ENCODE measurements at regions not wholly inside any gene's neighbourhood (a gene's known extent, or its start where the extent isn't known, plus 50 kb on each side); places are given as distances from the start of the nearest gene placed in this dataset.
"Not testable (repeated sequence)": the region's sequence is repeated elsewhere in the genome, so short reads cannot be mapped to it uniquely, and the experiment has no call there.

DNA sequence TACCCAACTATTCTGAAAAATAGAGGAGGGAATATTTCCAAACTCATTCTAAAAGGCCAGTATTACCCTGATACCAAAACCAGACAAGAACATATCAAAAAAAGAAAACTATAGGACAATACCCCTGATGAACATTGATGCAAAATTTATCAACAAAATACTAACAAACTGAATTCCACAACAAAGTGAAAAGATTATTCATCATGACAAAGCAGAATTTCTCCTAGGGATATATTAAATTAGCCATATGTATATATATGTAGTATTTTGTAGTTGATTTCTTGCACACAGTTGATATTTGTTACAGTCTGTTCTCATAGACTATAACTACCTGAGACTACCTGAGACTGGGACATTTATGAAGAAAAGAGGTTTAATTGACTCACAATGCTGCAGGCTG lies 495.0 kb upstream of the SPRY2 start:
- no peak for DNase-seq

DNA sequence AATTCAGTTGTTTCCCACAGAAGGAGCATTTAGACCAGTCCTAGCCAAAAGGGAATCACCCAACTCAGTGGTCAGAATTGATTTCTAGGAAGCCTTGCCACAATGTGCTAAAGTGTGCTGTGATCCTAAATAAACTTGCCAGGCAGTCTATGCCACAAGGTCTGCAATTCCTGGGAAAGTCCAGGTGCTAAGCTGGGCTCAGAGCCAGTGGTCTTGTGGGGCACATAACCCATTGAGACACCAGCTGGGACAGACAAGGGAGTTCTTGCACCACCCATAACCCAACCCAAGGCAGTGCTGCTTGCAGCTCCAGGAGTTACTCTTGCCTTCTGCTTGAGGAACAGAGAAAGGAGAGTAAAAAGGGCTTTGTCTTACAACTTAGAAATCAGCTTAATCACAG lies 489.5 kb upstream of the SPRY2 start:
- no peak for DNase-seq

DNA sequence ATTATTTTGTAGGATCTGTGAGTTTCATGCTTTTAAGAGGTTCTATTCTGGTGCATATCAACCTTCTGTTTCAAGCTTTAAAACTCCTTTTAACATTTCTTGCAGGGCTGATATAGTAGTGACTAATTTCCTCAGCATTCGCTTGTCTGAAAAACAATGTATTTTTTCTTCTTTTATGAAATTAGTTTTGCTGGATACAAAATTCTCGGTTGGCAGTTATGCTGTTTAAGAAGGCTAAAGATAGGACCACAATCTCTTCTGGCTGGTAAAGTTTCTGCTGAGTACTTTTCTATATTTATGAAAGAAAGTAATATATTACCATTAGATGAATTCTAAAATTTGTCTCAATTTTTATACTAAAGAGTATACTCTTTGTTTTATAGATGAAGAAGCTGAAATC lies 487.8 kb upstream of the SPRY2 start:
- no peak for DNase-seq

GRCh38 chr13:80825276-80825675 lies 484.4 kb upstream of the SPRY2 start:
- no peak for DNase-seq

GRCh38 chr13:80824229-80824628 lies 483.3 kb upstream of the SPRY2 start:
- DNase-seq, result no peak

DNA sequence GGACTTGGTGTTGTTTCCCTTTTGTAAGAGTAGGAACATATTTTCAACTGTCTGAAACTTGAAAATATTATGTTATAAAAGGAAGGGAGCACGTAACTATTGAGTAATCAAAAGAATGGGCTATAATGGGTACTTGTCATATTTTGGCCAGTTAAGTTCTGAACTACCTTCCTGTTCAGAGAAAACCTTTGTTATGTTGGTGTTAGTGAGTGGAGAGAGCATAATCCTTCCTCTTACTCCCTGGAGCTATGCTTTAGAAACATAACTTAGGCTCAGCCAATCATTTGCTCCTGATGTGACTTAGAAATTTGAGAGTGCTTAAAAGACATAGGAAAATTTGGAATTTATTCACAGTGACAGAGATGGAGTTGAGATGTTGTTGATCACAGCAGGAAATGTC lies 482.5 kb upstream of the SPRY2 start:
- DNase-seq, result no peak

DNA sequence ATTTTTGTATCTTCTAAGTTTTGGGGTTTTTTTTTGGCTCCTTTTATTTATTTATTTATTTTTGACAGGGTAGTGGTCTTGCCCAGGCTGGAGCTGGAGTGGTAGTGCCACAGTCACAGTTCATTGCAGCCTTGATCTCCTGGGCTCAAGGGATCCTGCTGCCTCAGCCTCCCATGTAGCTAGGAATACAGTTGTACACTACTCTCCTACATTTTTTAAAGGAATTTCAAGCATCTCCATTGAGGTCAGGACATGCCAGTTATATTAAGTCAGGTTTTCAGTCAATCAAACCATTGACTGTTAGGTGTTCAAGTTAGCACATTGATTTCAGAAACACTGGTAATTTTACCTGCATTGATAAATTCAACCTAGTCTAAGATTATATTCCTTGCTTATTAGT lies 480.5 kb upstream of the SPRY2 start:
- DNase-seq, result no peak

DNA sequence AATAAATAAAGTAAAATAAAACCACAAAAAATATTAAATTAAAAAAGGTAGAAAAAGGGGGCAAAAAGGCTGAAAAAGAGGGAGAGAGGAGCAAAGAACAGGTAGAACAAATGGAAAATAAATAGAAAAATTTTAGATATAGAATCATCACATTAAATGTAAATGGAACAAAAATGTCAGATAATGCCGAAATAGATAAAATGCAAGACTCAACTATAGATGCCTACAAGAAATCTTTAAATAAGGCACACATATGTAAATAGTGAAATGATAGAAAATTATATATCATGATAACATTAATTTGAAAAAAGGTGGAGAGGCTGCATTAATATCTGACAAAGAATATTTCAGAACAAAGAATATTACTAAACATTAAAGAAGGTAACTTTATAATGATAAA lies 477.1 kb upstream of the SPRY2 start:
- DNase-seq, result no peak

GRCh38 chr13:80814541-80814940 lies 473.6 kb upstream of the SPRY2 start:
- DNase-seq, result no peak

DNA sequence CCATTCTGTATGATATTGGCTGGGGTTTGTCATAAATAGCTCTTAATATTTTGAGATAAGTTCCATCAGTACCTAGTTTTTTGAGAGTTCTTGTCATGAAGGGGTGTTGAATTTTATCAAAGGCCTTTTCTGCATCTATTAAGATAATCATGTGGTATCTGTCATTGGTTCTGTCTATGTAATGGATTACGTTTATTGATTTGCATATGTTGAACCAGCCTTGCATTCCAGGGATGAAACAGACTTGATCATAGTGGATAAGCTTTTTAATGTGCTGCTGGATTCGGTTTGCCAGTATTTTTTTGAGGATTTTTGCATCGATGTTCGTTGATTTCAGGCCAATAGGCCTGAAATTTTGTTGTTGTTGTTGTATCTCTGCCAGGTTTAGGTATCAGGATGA lies 469.4 kb upstream of the SPRY2 start:
- not testable (repeated sequence) for DNase-seq

GRCh38 chr13:80802946-80803345 lies 462.0 kb upstream of the SPRY2 start:
- no peak for DNase-seq

- DNase-seq, result no peak
Observed at GRCh38 chr13:80798576-80799133, 457.7 kb upstream of the SPRY2 start.

- no peak for DNase-seq
Observed at GRCh38 chr13:80787604-80788003, 446.7 kb upstream of the SPRY2 start.

- DNase-seq, result no peak
Observed at GRCh38 chr13:80783926-80784565, 443.1 kb upstream of the SPRY2 start.

DNA sequence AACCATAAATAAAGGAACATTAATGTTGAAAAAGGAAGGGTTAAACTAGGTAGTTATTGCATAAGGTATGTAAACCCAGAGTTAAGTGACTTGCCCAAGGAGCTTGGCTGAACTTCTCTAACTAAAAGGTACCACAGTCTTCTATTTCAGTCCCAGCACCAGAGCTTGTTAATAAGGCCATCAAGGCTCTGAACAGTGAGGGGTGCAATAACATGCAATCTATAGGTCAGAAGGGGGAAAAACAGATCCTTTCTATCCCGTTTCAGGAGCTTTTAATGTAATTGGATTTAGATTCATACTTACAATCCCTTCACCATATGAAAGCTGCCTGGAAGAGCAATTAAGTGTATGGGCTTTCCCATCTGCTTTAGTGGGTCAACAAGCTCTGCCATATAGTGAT lies 441.5 kb upstream of the SPRY2 start:
- no peak for DNase-seq

DNA sequence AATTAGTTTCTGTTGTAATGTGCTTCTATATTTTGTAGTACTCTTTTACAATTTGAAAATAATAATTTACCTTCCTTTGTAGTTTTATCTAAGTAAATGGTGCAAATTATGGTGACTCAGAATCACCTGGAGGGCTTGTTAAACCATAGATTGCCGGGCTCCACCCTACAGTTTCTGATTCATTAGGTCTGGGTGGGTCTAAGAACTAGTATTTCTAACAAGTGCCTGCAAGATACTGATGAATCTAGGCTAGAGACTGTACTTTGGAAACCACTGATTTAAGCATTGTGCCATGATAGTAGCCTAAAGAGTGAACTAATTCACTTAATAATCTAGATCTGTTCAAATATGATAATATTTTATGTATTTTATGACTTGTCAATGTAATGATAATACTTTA lies 437.4 kb upstream of the SPRY2 start:
- no peak for DNase-seq

- DNase-seq, result no peak
Observed at GRCh38 chr13:80757694-80758093, 416.8 kb upstream of the SPRY2 start.

GRCh38 chr13:80755910-80756309 lies 415.0 kb upstream of the SPRY2 start:
- no peak for DNase-seq

DNA sequence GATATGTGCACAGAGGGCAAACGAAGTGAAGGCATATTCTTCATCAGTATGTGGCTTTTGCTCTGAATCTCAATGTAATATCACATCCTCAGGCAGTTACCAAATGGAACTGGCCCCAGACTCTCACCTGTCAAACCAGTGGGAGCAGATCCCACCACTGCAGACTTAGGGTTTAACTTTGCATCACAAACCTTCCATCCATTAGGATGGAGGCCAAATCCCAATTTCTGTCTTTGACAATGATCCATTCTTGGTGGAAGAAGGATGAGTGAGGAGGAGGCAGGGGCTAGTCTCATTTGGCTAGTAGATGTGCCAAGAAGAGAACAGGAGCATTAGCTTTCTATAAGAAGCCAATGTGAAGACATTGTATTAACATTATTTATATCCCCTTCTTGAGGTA lies 413.5 kb upstream of the SPRY2 start:
- no peak for DNase-seq

- no peak for DNase-seq
Observed at GRCh38 chr13:80753866-80754265, 412.9 kb upstream of the SPRY2 start.

DNA sequence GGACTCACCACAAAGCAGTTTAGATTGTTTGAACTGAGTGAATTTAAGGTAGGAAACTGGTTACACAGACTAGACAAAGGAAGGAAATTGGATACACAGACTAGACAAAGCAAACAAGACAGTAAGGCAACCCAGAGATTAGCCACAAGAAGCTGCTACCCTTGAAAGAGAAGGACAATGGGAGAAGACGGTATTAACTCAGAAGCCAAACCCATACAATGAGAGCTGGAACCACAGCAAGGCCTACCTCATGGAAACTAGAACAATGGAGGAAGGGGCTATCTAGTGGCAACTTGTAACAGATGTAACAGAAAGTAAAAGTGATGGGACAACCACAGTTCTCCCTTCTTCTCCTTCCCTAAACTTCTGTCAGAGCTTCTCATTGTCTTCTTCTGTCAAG lies 410.9 kb upstream of the SPRY2 start:
- DNase-seq, result no peak

GRCh38 chr13:80744147-80744914 lies 403.4 kb upstream of the SPRY2 start:
- no peak for DNase-seq

GRCh38 chr13:80742033-80742432 lies 401.1 kb upstream of the SPRY2 start:
- DNase-seq, result no peak

DNA sequence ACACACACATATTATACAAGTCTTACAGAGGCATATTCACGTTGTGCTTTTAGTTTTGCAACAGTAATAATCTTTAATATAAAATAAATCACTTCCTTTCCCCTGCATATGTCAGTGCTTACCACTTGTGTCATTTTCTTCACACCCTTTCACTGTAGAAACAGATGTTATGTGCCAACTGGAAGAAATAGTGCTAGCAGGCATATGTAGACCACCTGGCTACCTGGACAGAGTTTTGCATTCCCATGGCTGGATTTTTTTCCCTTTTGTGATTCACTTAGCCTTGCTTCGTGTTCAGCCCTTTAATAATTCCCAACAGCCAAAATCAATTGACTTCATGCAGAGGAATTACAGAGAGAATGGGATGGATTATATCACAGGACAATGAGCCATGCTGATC lies 399.1 kb upstream of the SPRY2 start:
- no peak for DNase-seq

DNA sequence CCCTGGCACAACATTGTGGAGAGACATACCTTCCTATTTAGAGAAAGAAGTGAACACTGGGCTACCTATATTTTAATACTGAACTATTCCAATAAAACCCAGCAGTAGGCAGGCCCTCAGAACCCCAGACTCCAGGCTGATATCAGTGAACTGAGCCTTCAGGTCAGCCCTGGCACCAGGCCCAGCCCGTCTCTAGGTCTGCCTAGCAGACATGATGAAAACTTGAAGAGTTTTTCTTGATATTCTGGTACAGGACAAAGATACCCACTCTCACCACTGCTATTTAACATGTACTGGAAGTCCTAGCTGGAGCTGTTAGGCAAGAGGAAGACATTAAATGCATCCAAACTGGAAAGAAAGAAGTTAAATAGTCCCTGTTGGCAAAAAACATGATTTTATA lies 396.6 kb upstream of the SPRY2 start:
- no peak for DNase-seq
